ENCODE measurements at regions not wholly inside any gene's neighbourhood (a gene's known extent, or its start where the extent isn't known, plus 50 kb on each side); places are given as distances from the start of the nearest gene placed in this dataset.

DNA sequence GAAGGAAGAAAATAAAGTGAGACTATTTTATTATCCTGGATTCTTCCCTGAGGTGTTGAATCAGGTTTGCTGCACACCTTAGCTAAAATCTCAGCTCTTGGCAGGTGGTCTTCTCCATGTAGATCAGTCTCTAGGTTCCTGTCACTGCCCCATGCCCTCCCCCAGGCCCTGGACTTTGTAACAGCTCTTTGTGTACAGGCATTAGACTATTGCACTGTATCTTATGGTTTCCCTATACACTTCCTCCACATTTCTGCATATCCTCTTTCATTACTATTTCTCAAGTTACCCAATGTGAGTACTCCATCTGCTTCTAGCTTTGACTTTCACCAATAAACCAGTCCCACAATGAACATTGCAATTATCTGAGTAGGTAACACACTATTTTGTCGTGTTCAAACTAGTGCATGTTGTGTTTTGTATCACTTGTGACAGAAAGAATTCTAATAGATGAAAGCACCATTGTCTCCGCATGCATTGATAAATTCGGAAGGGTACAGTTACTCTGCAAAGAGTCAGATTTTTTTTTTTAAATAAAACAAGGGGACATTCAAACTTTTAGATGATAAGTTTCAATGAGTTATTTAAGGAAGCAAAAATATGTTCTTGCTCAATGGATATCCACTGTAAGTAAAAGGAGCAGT is 1348.7 kb upstream of the C9orf72 start:
- H3K4me1 ChIP-seq = no peaks in the 10 kb centered on the region
- ATAC-seq = no peak
- H3K36me3 ChIP-seq = no peaks in the 10 kb centered on the region
- no peaks in the 10 kb centered on the region for H3K9me3 ChIP-seq
- no peaks in the 10 kb centered on the region for H3K27me3 ChIP-seq
- TF ChIP-seq, protein P1, sequence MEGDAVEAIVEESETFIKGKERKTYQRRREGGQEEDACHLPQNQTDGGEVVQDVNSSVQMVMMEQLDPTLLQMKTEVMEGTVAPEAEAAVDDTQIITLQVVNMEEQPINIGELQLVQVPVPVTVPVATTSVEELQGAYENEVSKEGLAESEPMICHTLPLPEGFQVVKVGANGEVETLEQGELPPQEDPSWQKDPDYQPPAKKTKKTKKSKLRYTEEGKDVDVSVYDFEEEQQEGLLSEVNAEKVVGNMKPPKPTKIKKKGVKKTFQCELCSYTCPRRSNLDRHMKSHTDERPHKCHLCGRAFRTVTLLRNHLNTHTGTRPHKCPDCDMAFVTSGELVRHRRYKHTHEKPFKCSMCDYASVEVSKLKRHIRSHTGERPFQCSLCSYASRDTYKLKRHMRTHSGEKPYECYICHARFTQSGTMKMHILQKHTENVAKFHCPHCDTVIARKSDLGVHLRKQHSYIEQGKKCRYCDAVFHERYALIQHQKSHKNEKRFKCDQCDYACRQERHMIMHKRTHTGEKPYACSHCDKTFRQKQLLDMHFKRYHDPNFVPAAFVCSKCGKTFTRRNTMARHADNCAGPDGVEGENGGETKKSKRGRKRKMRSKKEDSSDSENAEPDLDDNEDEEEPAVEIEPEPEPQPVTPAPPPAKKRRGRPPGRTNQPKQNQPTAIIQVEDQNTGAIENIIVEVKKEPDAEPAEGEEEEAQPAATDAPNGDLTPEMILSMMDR (IDR thresholded peaks at IDR 0.05) = no peak
- intact Hi-C loops (cut with DNase I) = no loop called here
- H3K4me3 ChIP-seq = no peak overlapping the region
- no peak overlapping the region for H3K27ac ChIP-seq
- no peak for DNase-seq

DNA sequence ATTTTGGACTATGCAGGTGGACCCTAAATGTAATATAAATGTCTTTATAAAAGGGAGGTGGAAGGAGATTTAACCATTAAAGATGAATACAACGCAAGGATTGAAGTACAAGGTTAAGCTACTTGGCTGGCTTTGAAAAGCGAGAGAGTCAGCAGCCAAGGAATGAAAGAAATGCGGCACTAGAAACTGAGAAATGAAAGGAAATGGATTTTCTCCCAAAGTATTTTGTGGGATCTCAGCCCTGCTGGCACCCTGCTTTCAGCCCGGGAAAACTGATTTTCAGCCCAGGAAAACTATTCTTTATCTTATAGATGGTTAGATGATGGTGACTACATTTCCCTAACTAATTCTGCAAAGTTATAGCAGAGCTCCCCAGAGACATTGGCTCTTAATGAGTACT is 1349.6 kb upstream of the C9orf72 start:
- H3K27ac ChIP-seq = no peak overlapping the region
- H3K4me3 ChIP-seq = no peak overlapping the region
- no peaks in the 10 kb centered on the region for H3K4me1 ChIP-seq
- no peaks in the 10 kb centered on the region for H3K9me3 ChIP-seq
- DNase-seq (no peak), ATAC-seq (no peak)
- no peaks in the 10 kb centered on the region for H3K36me3 ChIP-seq
- TF ChIP-seq, protein P1 (IDR thresholded peaks at IDR 0.05) = no peak
- H3K27me3 ChIP-seq = no peaks in the 10 kb centered on the region
- intact Hi-C loops (cut with DNase I) = no loop called here

DNA sequence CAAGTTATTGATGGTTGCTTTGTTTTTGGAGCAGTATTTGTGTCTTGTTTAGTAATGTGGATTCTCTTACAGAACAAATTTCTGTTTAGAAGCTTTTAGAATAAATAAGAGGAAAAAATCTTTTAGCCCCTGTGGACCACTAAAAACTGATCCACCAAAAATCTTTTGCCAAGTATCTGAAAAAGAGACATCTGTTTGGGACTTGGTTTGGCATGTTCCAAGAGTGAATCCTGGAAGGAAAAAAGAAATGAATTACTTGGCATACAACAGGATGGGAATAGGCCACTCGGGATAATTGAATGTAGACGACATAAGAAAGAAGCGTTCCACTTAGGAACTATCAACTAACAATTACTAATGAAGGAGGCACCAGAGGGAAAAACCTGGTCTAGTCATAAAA is 1350.1 kb upstream of the C9orf72 start:
- Histone ChIP-seq H3K4me1 (no peaks in the 10 kb centered on the region), H3K27ac (no peak overlapping the region), H3K27me3 (no peaks in the 10 kb centered on the region), H3K36me3 (no peaks in the 10 kb centered on the region), H3K4me3 (no peak overlapping the region), H3K9me3 (no peaks in the 10 kb centered on the region)
- ATAC-seq (no peak), DNase-seq (no peak)
- TF ChIP-seq, protein P1 (IDR thresholded peaks at IDR 0.05) = no peak
- intact Hi-C loops (cut with DNase I) = no loop called here

DNA sequence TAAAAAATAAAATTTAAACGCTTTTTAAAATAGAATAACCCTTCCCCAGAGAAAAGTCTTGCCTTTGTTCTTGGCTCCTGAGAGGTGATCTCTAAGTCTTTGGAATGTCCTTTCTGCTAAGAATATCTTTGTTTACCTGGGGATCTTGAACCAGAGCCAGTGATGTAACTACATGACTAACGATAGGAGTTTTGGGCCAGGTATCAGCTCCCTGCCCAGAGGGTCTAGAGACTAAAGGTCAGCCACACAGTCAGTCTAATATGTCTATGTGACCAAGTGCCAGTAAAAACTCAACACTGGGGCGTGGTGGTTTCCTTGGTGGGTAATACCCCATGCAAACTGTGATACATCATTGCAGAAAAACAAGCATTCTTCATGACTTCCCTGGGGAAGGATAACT is 1351.9 kb upstream of the C9orf72 start:
- H3K27me3 ChIP-seq = no peaks in the 10 kb centered on the region
- H3K27ac ChIP-seq = no peak overlapping the region
- ATAC-seq (no peak), DNase-seq (no peak)
- H3K9me3 ChIP-seq = no peaks in the 10 kb centered on the region
- H3K36me3 ChIP-seq = no peaks in the 10 kb centered on the region
- TF ChIP-seq, protein P1 (IDR thresholded peaks at IDR 0.05) = no peak
- no peak overlapping the region for H3K4me3 ChIP-seq
- intact Hi-C loops (cut with DNase I) = no loop called here
- no peaks in the 10 kb centered on the region for H3K4me1 ChIP-seq

DNA sequence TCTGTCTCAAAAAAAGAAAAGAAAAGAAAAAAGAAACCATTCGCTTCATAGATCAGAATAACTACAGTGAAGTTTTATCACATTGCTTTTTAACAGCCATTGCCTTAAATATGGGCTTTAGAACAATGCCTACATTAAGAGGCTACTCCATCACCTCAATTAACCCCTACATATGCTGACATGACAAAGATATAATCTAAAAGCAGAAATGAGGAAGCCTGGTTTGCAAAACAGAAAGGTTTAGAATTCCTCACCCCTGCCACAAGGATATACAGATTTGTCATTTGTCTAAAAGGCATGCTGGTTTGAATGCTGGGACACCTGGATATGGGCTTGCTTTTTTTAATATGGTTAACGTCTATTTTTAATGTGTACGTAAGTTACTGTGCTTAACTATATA is 1353.0 kb upstream of the C9orf72 start:
- intact Hi-C loops (cut with DNase I) = no loop called here
- Histone ChIP-seq H3K27ac (no peak overlapping the region), H3K36me3 (no peaks in the 10 kb centered on the region), H3K9me3 (no peaks in the 10 kb centered on the region), H3K4me3 (no peak overlapping the region), H3K4me1 (no peaks in the 10 kb centered on the region), H3K27me3 (no peaks in the 10 kb centered on the region)
- TF ChIP-seq, protein P1 (IDR thresholded peaks at IDR 0.05) = no peak
- no peak for DNase-seq
- no peak for ATAC-seq
